ENCODE measurements at regions not wholly inside any gene's neighbourhood (a gene's known extent, or its start where the extent isn't known, plus 50 kb on each side); places are given as distances from the start of the nearest gene placed in this dataset.
"Not testable (repeated sequence)": the region's sequence is repeated elsewhere in the genome, so short reads cannot be mapped to it uniquely, and the experiment has no call there.

DNA sequence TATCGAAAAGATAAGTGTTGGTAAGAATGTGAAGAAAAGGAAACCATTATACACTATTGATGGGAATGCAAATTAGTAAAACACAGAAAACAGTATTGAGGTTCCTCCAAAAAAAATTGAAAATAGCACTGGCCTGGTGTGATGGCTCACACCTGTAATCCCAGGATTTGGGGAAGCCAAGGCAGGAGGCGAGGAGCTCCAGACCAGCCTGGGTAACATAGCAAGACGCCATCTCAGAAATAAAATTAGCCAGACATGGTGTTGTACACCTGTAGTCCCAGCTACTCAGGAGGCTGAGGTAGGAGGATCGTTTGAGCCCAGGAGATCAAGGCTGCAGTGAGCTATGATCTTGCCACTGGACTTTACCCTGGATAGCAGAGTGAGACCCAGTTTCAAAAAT is 5303.4 kb upstream of the TPTE start:
- H3K9ac ChIP-seq (ENCODE audit: low read length in 3 of 3); H3K9me3 ChIP-seq (ENCODE audit: control insufficient read depth in 2 of 3, insufficient read depth in 1 of 3, low read length in 3 of 3); intact Hi-C loops (cut with DNase I); H3K4me3 ChIP-seq (ENCODE audit: low read length in 3 of 3); H3K27ac ChIP-seq (ENCODE audit: low read depth in 2 of 2, low read length in 2 of 2); H3K36me3 ChIP-seq (ENCODE audit: control insufficient read depth in 2 of 3, insufficient read depth in 3 of 3, low read length in 3 of 3); FAIRE-seq; DNase-seq; H3K4me1 ChIP-seq (ENCODE audit: control insufficient read depth in 2 of 3, insufficient read depth in 2 of 3, low read depth in 1 of 3, low read length in 3 of 3); H3K27me3 ChIP-seq (ENCODE audit: control insufficient read depth, insufficient read depth, low read length): not testable (repeated sequence)

DNA sequence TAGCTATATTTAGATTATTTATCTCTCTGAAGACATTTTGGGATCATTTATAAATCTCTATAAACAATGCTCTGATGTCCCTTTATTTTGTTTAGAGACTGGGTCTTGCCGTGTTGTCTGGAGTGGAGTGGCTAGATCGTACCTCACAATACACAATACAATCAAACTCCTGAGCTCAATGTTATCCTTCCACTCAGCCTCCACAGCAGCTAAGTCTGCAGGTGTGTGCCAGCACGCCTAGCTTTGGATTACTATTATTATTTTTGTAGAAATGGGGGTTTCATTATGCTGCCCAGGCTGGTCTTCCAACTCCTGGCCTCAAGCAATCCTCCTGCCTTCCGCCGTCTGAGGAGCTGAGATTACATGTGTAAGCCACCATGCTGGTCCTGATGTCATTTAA is 5301.4 kb upstream of the TPTE start:
- FAIRE-seq; DNase-seq; H3K9ac ChIP-seq (ENCODE audit: low read length in 3 of 3); H3K27me3 ChIP-seq (ENCODE audit: control insufficient read depth, insufficient read depth, low read length); H3K9me3 ChIP-seq (ENCODE audit: control insufficient read depth in 2 of 3, insufficient read depth in 1 of 3, low read length in 3 of 3); intact Hi-C loops (cut with DNase I); H3K36me3 ChIP-seq (ENCODE audit: control insufficient read depth in 2 of 3, insufficient read depth in 3 of 3, low read length in 3 of 3); H3K27ac ChIP-seq (ENCODE audit: low read depth in 2 of 2, low read length in 2 of 2); H3K4me1 ChIP-seq (ENCODE audit: control insufficient read depth in 2 of 3, insufficient read depth in 2 of 3, low read depth in 1 of 3, low read length in 3 of 3); H3K4me3 ChIP-seq (ENCODE audit: low read length in 3 of 3): not testable (repeated sequence)

DNA sequence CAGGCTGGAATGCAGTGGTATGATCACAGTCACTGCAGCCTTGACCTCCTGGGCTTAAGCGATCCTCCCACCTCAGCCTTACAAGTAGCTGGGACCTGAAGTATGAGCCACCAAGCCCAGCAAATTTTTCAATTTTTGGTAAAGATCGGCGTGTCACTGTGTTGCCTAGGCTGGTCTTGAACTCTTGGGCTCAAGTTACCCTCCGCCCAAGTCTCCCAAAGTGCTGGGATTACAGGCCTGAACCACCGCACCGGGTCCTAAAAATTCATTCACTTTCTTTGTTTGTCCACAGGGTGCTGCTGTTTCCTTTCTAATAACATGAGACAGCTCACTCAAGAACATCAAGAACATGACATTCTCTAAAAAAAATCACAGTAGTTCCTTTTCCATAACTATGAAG is 5300.9 kb upstream of the TPTE start:
- H3K27me3 ChIP-seq (ENCODE audit: control insufficient read depth, insufficient read depth, low read length); DNase-seq; H3K27ac ChIP-seq (ENCODE audit: low read depth in 2 of 2, low read length in 2 of 2); H3K9me3 ChIP-seq (ENCODE audit: control insufficient read depth in 2 of 3, insufficient read depth in 1 of 3, low read length in 3 of 3); H3K4me1 ChIP-seq (ENCODE audit: control insufficient read depth in 2 of 3, insufficient read depth in 2 of 3, low read depth in 1 of 3, low read length in 3 of 3); H3K4me3 ChIP-seq (ENCODE audit: low read length in 3 of 3); H3K9ac ChIP-seq (ENCODE audit: low read length in 3 of 3); intact Hi-C loops (cut with DNase I); FAIRE-seq; H3K36me3 ChIP-seq (ENCODE audit: control insufficient read depth in 2 of 3, insufficient read depth in 3 of 3, low read length in 3 of 3): not testable (repeated sequence)

DNA sequence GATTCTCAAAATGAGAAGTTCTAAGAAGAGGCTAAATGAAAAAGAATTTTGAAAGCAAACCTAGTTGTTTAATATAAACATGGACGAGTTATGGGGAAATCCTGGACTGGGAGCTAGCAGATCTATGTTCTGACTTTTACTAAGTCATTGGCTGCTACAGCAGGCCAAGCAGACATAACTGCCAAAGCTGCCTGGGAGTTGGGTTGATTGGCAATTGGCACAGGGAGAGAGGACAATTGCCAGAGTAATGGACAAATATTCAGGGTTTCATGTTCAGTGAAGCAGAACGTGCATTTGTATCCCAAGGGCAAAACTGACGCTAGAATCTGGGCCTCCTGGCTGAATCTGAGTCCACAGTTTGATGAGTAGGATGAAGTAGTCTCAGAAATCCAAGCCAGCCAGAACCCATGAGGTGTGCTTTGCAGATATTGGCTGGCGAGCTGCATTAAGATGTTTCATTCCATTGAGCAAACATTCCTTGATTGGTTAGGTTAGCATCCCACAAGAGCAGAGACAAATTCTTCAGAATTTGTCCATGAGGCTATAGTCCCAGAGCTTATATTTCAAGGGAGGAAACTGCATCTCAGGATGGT is 5299.8 kb upstream of the TPTE start:
- H3K9ac ChIP-seq (ENCODE audit: low read length in 3 of 3); H3K9me3 ChIP-seq (ENCODE audit: control insufficient read depth in 2 of 3, insufficient read depth in 1 of 3, low read length in 3 of 3); H3K27ac ChIP-seq (ENCODE audit: low read depth in 2 of 2, low read length in 2 of 2); DNase-seq; H3K4me1 ChIP-seq (ENCODE audit: control insufficient read depth in 2 of 3, insufficient read depth in 2 of 3, low read depth in 1 of 3, low read length in 3 of 3); intact Hi-C loops (cut with DNase I); H3K27me3 ChIP-seq (ENCODE audit: control insufficient read depth, insufficient read depth, low read length); H3K36me3 ChIP-seq (ENCODE audit: control insufficient read depth in 2 of 3, insufficient read depth in 3 of 3, low read length in 3 of 3); H3K4me3 ChIP-seq (ENCODE audit: low read length in 3 of 3); FAIRE-seq: not testable (repeated sequence)

DNA sequence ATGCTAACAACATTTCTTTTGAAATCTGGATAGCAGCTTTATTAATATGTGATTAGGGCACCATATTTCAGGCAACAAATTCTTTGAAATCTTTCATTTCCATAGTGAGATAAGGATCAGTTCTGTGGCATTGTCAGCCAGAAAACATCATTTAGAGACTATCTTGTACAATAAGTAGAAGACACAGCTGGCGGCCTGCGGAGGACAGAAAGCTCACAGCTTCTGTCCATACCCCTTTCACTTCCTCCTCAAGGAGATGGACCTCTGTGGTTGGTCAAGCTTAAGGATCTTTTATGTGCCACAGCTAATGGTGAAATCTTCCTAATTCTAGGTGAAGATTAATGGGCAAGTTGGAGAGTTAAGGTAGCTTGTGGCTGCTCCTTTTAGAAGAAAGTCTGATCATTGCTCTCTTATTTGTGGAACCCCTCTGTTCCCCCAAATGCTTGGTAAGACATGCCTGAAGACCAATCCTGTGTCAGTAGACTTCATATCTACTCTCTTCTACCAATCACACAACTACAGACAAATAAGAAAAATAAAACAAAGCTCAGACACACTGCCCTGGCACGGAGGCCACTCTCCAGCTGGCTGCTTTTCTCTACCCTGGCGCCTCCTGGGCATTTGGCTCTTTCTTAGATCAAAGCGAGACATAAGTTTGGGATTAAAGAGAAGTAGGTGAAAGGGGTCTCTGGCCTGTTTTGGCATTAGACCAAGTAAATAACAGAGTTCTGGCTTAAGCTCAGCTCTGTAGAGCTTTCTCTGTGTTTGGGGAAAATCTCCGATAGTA is 5298.2 kb upstream of the TPTE start:
- H3K9me3 ChIP-seq (ENCODE audit: control insufficient read depth in 2 of 3, insufficient read depth in 1 of 3, low read length in 3 of 3); H3K9ac ChIP-seq (ENCODE audit: low read length in 3 of 3); FAIRE-seq; intact Hi-C loops (cut with DNase I); H3K27ac ChIP-seq (ENCODE audit: low read depth in 2 of 2, low read length in 2 of 2); H3K27me3 ChIP-seq (ENCODE audit: control insufficient read depth, insufficient read depth, low read length); H3K4me3 ChIP-seq (ENCODE audit: low read length in 3 of 3); H3K36me3 ChIP-seq (ENCODE audit: control insufficient read depth in 2 of 3, insufficient read depth in 3 of 3, low read length in 3 of 3); H3K4me1 ChIP-seq (ENCODE audit: control insufficient read depth in 2 of 3, insufficient read depth in 2 of 3, low read depth in 1 of 3, low read length in 3 of 3): not testable (repeated sequence)
- DNase-seq, result peak in 1 of 5 donors; percentile 72

DNA sequence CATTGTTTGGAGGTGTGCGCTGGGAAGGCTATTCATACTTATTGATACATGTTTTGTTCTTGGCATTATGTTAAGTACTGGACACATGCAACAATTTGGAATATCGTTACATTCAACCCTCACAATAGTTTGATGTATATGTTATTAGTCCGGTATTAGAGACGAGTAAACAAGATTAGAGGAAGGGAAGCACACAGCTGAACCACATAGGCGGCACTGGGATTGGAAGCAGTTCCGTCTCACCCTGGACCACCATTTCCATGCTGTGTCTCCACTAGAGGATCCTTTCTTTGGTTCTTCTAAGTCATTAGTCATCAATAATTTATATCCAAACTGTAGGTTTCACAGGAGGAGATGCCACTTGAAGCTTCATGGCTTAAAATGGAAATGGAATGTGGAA is 5297.2 kb upstream of the TPTE start:
- H3K27me3 ChIP-seq (ENCODE audit: control insufficient read depth, insufficient read depth, low read length); H3K27ac ChIP-seq (ENCODE audit: low read depth in 2 of 2, low read length in 2 of 2); H3K36me3 ChIP-seq (ENCODE audit: control insufficient read depth in 2 of 3, insufficient read depth in 3 of 3, low read length in 3 of 3); H3K9ac ChIP-seq (ENCODE audit: low read length in 3 of 3); H3K4me3 ChIP-seq (ENCODE audit: low read length in 3 of 3); H3K9me3 ChIP-seq (ENCODE audit: control insufficient read depth in 2 of 3, insufficient read depth in 1 of 3, low read length in 3 of 3); DNase-seq; FAIRE-seq; intact Hi-C loops (cut with DNase I); H3K4me1 ChIP-seq (ENCODE audit: control insufficient read depth in 2 of 3, insufficient read depth in 2 of 3, low read depth in 1 of 3, low read length in 3 of 3): not testable (repeated sequence)

DNA sequence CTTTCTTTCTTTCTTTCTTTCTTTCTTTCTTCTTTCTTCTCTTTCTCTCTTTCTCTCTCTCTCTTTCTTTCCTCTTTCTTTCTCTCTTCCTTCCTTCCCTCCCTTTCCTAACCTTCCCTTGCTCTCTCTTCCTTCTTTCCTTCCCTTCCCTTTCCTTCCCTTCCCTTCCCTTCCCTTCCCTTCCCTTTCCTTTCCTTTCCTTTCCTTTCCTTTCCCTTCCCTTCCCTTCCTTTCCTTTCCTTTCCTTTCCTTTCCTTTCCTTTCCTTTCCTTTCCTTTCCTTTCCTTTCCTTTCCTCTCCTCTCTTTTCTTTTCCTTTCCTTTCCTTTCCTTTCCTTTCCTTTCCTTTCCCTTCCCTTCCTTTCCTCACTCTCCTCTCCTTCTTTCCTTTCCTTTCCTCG is 5294.1 kb upstream of the TPTE start:
- intact Hi-C loops (cut with DNase I); DNase-seq; H3K9me3 ChIP-seq (ENCODE audit: control insufficient read depth in 2 of 3, insufficient read depth in 1 of 3, low read length in 3 of 3); FAIRE-seq; H3K27me3 ChIP-seq (ENCODE audit: control insufficient read depth, insufficient read depth, low read length); H3K9ac ChIP-seq (ENCODE audit: low read length in 3 of 3); H3K27ac ChIP-seq (ENCODE audit: low read depth in 2 of 2, low read length in 2 of 2); H3K4me1 ChIP-seq (ENCODE audit: control insufficient read depth in 2 of 3, insufficient read depth in 2 of 3, low read depth in 1 of 3, low read length in 3 of 3); H3K36me3 ChIP-seq (ENCODE audit: control insufficient read depth in 2 of 3, insufficient read depth in 3 of 3, low read length in 3 of 3); H3K4me3 ChIP-seq (ENCODE audit: low read length in 3 of 3): not testable (repeated sequence)

DNA sequence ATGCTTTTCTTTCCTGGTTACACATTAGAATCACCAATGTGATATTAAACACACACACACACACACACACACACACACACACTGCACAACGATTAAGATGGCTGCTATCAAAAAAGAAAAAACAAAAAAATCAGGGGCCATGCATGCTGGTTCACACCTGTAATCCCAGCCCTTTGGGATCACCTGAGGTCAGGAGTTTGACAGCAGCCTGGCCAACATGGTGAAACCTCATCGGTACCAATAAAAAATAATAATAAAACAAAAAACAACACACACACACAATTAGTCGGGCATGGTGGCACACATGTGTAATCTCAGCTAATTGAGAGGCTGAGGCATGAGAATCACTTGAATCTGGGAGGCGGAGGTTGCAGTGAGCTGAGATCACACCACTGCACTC is 5290.8 kb upstream of the TPTE start:
- H3K9me3 ChIP-seq (ENCODE audit: control insufficient read depth in 2 of 3, insufficient read depth in 1 of 3, low read length in 3 of 3), result peaks cover 0 to 11% (median 0%) of the 10 kb centered on the region in 3 donors
- H3K9ac ChIP-seq (ENCODE audit: low read length in 3 of 3); FAIRE-seq; H3K27ac ChIP-seq (ENCODE audit: low read depth in 2 of 2, low read length in 2 of 2); H3K4me1 ChIP-seq (ENCODE audit: control insufficient read depth in 2 of 3, insufficient read depth in 2 of 3, low read depth in 1 of 3, low read length in 3 of 3); DNase-seq; H3K4me3 ChIP-seq (ENCODE audit: low read length in 3 of 3); intact Hi-C loops (cut with DNase I); H3K27me3 ChIP-seq (ENCODE audit: control insufficient read depth, insufficient read depth, low read length); H3K36me3 ChIP-seq (ENCODE audit: control insufficient read depth in 2 of 3, insufficient read depth in 3 of 3, low read length in 3 of 3): not testable (repeated sequence)

All from kidney (tissue), 10 donors.